IMR-90 (cell line): ENCODE measurements at regions not wholly inside any gene's neighbourhood (a gene's known extent, or its start where the extent isn't known, plus 50 kb on each side); places are given as distances from the start of the nearest gene placed in this dataset.

Experiments
- ATAC-seq: fragments of 200-7000 bp; cut with Tn5 transposase; 2 replicates; pipeline ENCODE4 v1.9.1; 2020; ENCODE audit warnings: low read depth, mild to moderate bottlenecking, moderate library complexity
- BruUV-seq: library from RNA; stranded (reverse); fragments of 400-500 nt; replicated peaks from 2 replicates; lab custom pipeline; 2021; lab: Mats Ljungman, UMichigan
- CTCF ChIA-PET: fragments of 300-600 bp; formaldehyde crosslinking; extraction: SDS; loops from one replicate; lab custom pipeline; 2021; ENCODE audit warnings: antibody characterized with exemption; lab: Yijun Ruan, JAX
- POLR2A ChIA-PET: fragments of 300-600 bp; sonication (Branson Sonifier 250); formaldehyde crosslinking; loops from one replicate; lab custom pipeline; 2022; ENCODE audit warnings: antibody characterized with exemption; ENCODE audit not compliant: unreplicated experiment; lab: Charles Lee
- DNase-seq: peaks from one replicate; pipeline ENCODE4 v3.0.0; 2013
- H2AFZ ChIP-seq: replicated peaks from 2 replicates; pipeline ENCODE3; 2013; ENCODE audit warnings: low read length, mild to moderate bottlenecking; ENCODE audit not compliant: poor library complexity
- H2AK5ac ChIP-seq: 2 replicates; pipeline ENCODE4 v1.6.1; 2013; ENCODE audit warnings: low read depth, low read length, inconsistent platforms
- H2AK9ac ChIP-seq: replicated peaks from 2 replicates; pipeline ENCODE3; 2013; ENCODE audit warnings: mild to moderate bottlenecking, low read depth, low read length, moderate library complexity; ENCODE audit not compliant: poor library complexity
- H2BK120ac ChIP-seq: 2 replicates; pipeline ENCODE4 v1.6.1; 2013; ENCODE audit warnings: low read depth, low read length, inconsistent platforms
- H2BK15ac ChIP-seq: 3 replicates; pipeline ENCODE4 v1.6.1; 2013; ENCODE audit warnings: low read depth, low read length, inconsistent platforms
- H2BK20ac ChIP-seq: 2 replicates; pipeline ENCODE4 v1.6.1; 2013; ENCODE audit warnings: low read depth, mild to moderate bottlenecking, inconsistent platforms, low read length, moderate library complexity
- H2BK5ac ChIP-seq: 2 replicates; pipeline ENCODE4 v1.6.1; 2013; ENCODE audit warnings: mild to moderate bottlenecking, low read depth, low read length, inconsistent platforms; ENCODE audit not compliant: poor library complexity, severe bottlenecking
- H3K14ac ChIP-seq: replicated peaks from 2 replicates; pipeline ENCODE4 v1.6.1; 2013; ENCODE audit warnings: low read depth, low read length, inconsistent platforms
- H3K18ac ChIP-seq: 2 replicates; pipeline ENCODE4 v1.6.1; 2013; ENCODE audit warnings: low read depth, low read length, control low read depth
- H3K23ac ChIP-seq: 2 replicates; pipeline ENCODE4 v1.6.1; 2013; ENCODE audit warnings: low read depth, low read length, inconsistent platforms
- H3K27ac ChIP-seq: 2 replicates; pipeline ENCODE4 v1.5.1; 2013; ENCODE audit warnings: mild to moderate bottlenecking, control low read depth, low read length; ENCODE audit not compliant: insufficient read depth
- H3K27me3 ChIP-seq: 2 replicates; pipeline ENCODE4 v1.6.1; 2013; ENCODE audit warnings: low read length; ENCODE audit not compliant: control insufficient read depth, insufficient read depth
- H3K36me3 ChIP-seq: 2 replicates; pipeline ENCODE4 v1.6.1; 2013; ENCODE audit warnings: low read length, mixed read lengths; ENCODE audit not compliant: control insufficient read depth, insufficient read depth
- H3K4ac ChIP-seq: 2 replicates; pipeline ENCODE4 v1.6.1; 2013; ENCODE audit warnings: low read depth, low read length, inconsistent platforms
- H3K4me1 ChIP-seq: 2 replicates; pipeline ENCODE4 v1.6.1; 2013; ENCODE audit warnings: low read length, mixed read lengths; ENCODE audit not compliant: control insufficient read depth, insufficient read depth
- H3K4me2 ChIP-seq: 2 replicates; pipeline ENCODE4 v1.6.1; 2013; ENCODE audit warnings: low read depth, mild to moderate bottlenecking, control low read depth, low read length, moderate library complexity
- H3K4me3 ChIP-seq: 2 replicates; pipeline ENCODE4 v1.5.1; 2013; ENCODE audit warnings: low read depth, mild to moderate bottlenecking, control low read depth, low read length, moderate library complexity; ENCODE audit not compliant: insufficient read depth
- H3K56ac ChIP-seq: 2 replicates; pipeline ENCODE4 v1.6.1; 2013; ENCODE audit warnings: low read length, inconsistent platforms; ENCODE audit not compliant: insufficient read depth; ENCODE audit errors: extremely low read depth
- H3K79me1 ChIP-seq, 2 experiments: 2 replicates each; pipeline ENCODE4 v1.6.1; 2013; ENCODE audit warnings: low read length in 2 of 2, inconsistent platforms in 1 of 2, low read depth in 1 of 2
- H3K9ac ChIP-seq: 2 replicates; pipeline ENCODE4 v1.6.1; 2013; ENCODE audit warnings: low read depth, low read length, control low read depth
- H3K9me1 ChIP-seq: 2 replicates; pipeline ENCODE4 v1.6.1; 2013; ENCODE audit warnings: low read length, inconsistent platforms; ENCODE audit not compliant: insufficient read depth
- H3K9me3 ChIP-seq: 2 replicates; pipeline ENCODE4 v1.6.1; 2013; ENCODE audit warnings: low read length; ENCODE audit not compliant: control insufficient read depth, insufficient read depth
- H4K20me1 ChIP-seq: 2 replicates; pipeline ENCODE4 v1.6.1; 2013; ENCODE audit warnings: low read length, inconsistent platforms; ENCODE audit not compliant: insufficient read depth
- H4K5ac ChIP-seq: 2 replicates; pipeline ENCODE4 v1.6.1; 2013; ENCODE audit warnings: mild to moderate bottlenecking, low read depth, low read length, control low read depth
- H4K8ac ChIP-seq, 2 experiments: 2 replicates each; pipeline ENCODE4 v1.6.1; 2013; ENCODE audit warnings: low read depth in 2 of 2, low read length in 2 of 2, control low read depth in 1 of 2, inconsistent platforms in 1 of 2
- H4K91ac ChIP-seq: 2 replicates; pipeline ENCODE4 v1.6.1; 2013; ENCODE audit warnings: low read depth, low read length, inconsistent platforms; ENCODE audit not compliant: insufficient read depth
- FOS ChIP-seq: fragments of 150-350 bp; IDR thresholded peaks from 2 replicates; pipeline ENCODE4 v1.6.1; 2016; ENCODE audit warnings: low read depth, low read length
- MXI1 ChIP-seq: IDR thresholded peaks from 2 replicates; pipeline ENCODE4 v1.6.1; 2012; ENCODE audit warnings: low read depth, mild to moderate bottlenecking, low read length, moderate library complexity, borderline replicate concordance
- WGBS, 2 experiments: methylation state at CpG; one replicate each; pipeline versions ENCODE4 v1.1.5 to v1.1.7; 2013; ENCODE audit warnings: missing lambda C conversion rate in 2 of 2; ENCODE audit not compliant: insufficient read length in 1 of 2; ENCODE audit errors: extremely low coverage in 2 of 2; 5-methylcytosine and 5-hydroxymethylcytosine counted together
- dilution Hi-C: fragments of 300-500 bp; cut with HindIII; formaldehyde crosslinking; loops from one replicate; pipeline ENCODE4 v1.14.3; 2018; ENCODE audit warnings: low sequenced_read_pairs; ENCODE audit not compliant: unreplicated experiment
- in situ Hi-C: fragments of 300-500 bp; cut with MboI; formaldehyde crosslinking; loops from 3 replicates; pipeline ENCODE4 v1.14.3; 2019; ENCODE audit warnings: low sequenced_read_pairs, inconsistent platforms, mixed read lengths
- intact Hi-C: fragments of 100-400 bp; cut with micrococcal nuclease; formaldehyde crosslinking; loops from 2 replicates; pipeline ENCODE4 v1.10.0; 2022
- TF ChIP-seq, protein P1 (sequence below): fragments of 150-350 bp; IDR thresholded peaks from 2 replicates; pipeline ENCODE4 v1.6.1; 2017; ENCODE audit warnings: mild to moderate bottlenecking, antibody characterized with exemption, low read length, low read depth

DNA sequence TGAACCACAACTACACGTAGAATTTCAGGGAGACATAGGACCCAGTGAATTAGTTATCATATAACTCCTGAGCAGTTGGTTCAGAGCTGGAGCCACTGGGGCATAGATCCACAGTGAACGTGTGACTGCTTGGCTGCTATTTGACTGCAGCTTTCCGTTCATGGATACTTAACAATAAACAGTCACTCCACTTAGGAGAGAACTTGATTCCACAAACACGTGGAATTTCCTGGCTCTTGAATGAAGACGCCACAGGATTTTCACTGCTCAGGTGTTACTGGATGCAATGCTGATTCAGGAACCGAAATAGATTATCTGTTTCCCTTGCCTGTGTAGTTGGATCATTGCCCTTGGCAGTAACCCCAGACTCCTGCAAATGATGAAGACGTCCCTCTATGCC, 679.1 kb upstream of the ZEB2 start:
- no peak overlapping the region for H3K27ac ChIP-seq
- no peaks in the 10 kb centered on the region for H3K27me3 ChIP-seq
- CTCF ChIA-PET, result interaction anchor here (0.5 to 0.6 kb wide), 2 partner anchors 311 to 333 kb away, joined by 3 to 6 read pairs; no protein-coding TSS in a partner anchor
- H3K23ac ChIP-seq, result no peak overlapping the region
- no peak overlapping the region for H4K8ac ChIP-seq
- in situ Hi-C loops, result no loop called here
- no peak overlapping the region for H4K5ac ChIP-seq
- no peak overlapping the region for H2BK15ac ChIP-seq
- no peaks in the 10 kb centered on the region for H3K4me1 ChIP-seq
- dilution Hi-C loops, result no loop called here
- H3K14ac ChIP-seq, result no peak overlapping the region
- H4K20me1 ChIP-seq, result no peaks in the 10 kb centered on the region
- no peak overlapping the region for H2AK5ac ChIP-seq
- TF ChIP-seq, protein P1, sequence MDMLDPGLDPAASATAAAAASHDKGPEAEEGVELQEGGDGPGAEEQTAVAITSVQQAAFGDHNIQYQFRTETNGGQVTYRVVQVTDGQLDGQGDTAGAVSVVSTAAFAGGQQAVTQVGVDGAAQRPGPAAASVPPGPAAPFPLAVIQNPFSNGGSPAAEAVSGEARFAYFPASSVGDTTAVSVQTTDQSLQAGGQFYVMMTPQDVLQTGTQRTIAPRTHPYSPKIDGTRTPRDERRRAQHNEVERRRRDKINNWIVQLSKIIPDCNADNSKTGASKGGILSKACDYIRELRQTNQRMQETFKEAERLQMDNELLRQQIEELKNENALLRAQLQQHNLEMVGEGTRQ, result no peak
- TF ChIP-seq MXI1, result no peak
- TF ChIP-seq FOS, result no peak
- H3K4me2 ChIP-seq, result no peak overlapping the region
- no peak for DNase-seq
- POLR2A ChIA-PET, result no interaction called here
- no peaks in the 10 kb centered on the region for H3K79me1 ChIP-seq
- H4K91ac ChIP-seq, result no peak overlapping the region
- no peak overlapping the region for H2AK9ac ChIP-seq
- no peaks in the 10 kb centered on the region for H3K9me1 ChIP-seq
- no peaks in the 10 kb centered on the region for H3K9me3 ChIP-seq
- H3K56ac ChIP-seq, result no peak overlapping the region
- H3K4me3 ChIP-seq, result no peak overlapping the region
- ATAC-seq, result no peak
- no CpG with 5 or more reads among the region's 7 CpGs for WGBS, 2 experiments
- intact Hi-C loops, result no loop called here
- no TSS peak for BruUV-seq
- peak overlapping the region; percentile 16; the same call in 1 of the 2 replicates for H2BK20ac ChIP-seq
- no peak overlapping the region for H3K18ac ChIP-seq
- H3K4ac ChIP-seq, result 0 out of 2 replicates have a peak overlapping the region, but pooled peaks have one; percentile 25
- H3K9ac ChIP-seq, result no peak overlapping the region
- no peak overlapping the region for H2BK5ac ChIP-seq
- H3K36me3 ChIP-seq, result no peaks in the 10 kb centered on the region
- peak overlapping the region; percentile 44 for H2AFZ ChIP-seq
- H2BK120ac ChIP-seq, result 0 out of 2 replicates have a peak overlapping the region, but pooled peaks have one; percentile 19
